Erythroblast (primary cell): ENCODE measurements at regions not wholly inside any gene's neighbourhood (a gene's known extent, or its start where the extent isn't known, plus 50 kb on each side); places are given as distances from the start of the nearest gene placed in this dataset.

Experiments
- GATA1 ChIP-seq: IDR thresholded peaks from 2 replicates; pipeline ENCODE4 v1.6.1; 2011; ENCODE audit warnings: low read depth, mild to moderate bottlenecking, control low read depth, low read length, moderate library complexity
- POLR2A ChIP-seq: IDR thresholded peaks from 2 replicates; pipeline ENCODE4 v1.6.1; 2011; ENCODE audit warnings: mild to moderate bottlenecking, low read length

GRCh38 chr12:126337556-126338441, 1272.6 kb downstream of the AACS start:
- TF ChIP-seq POLR2A (no peak), GATA1 (no peak)
